Fibroblast of lung (primary cell): ENCODE measurements at regions not wholly inside any gene's neighbourhood (a gene's known extent, or its start where the extent isn't known, plus 50 kb on each side); places are given as distances from the start of the nearest gene placed in this dataset.

Experiments
- CTCF ChIP-seq, 2 donors: IDR thresholded peaks in 1 of 2; conservative IDR thresholded peaks in 1 of 2; 1 replicate in 1 of 2; 2 replicates in 1 of 2; pipeline ENCODE4 v1.5.1; 2011 to 2012; ENCODE audit warnings: low read length in 2 of 2, control low read depth in 1 of 2, inconsistent platforms in 1 of 2, low read depth in 1 of 2, mild to moderate bottlenecking in 1 of 2
- EZH2 ChIP-seq: IDR thresholded peaks from 2 replicates; pipeline ENCODE4 v1.5.1; 2012; ENCODE audit warnings: low read length, control low read depth, mild to moderate bottlenecking; ENCODE audit errors: missing control alignments

- TF ChIP-seq CTCF (conservative IDR thresholded peaks at IDR 0.05 in 1 of 2, IDR thresholded peaks at IDR 0.05 in 1 of 2; ENCODE audit: low read depth in 1 of 2, low read length in 2 of 2), result no peak
- no peak for TF ChIP-seq EZH2
These were observed 423.2 kb upstream of the SGCD start for GRCh38 chr5:155903791-155904190.
